Tibial nerve (tissue), 4 donors: ENCODE measurements at regions not wholly inside any gene's neighbourhood (a gene's known extent, or its start where the extent isn't known, plus 50 kb on each side); places are given as distances from the start of the nearest gene placed in this dataset.

Experiments used
- DNase-seq, 2 donors: peaks; one replicate each; pipeline ENCODE4 v3.0.0-alpha.2; 2019; ENCODE audit warnings: low spot score in 2 of 2
- H3K27ac ChIP-seq, 4 donors: fragments of 200-600 bp; sonication (generic) in 3 of 4; one replicate each; pipeline ENCODE4 v1.5.1; 2017 to 2019; ENCODE audit warnings: mild to moderate bottlenecking in 1 of 4
- H3K27me3 ChIP-seq, 2 donors: fragments of 200-600 bp; sonication (generic) in 1 of 2; one replicate each; pipeline versions ENCODE4 v1.5.1 to v1.6.0; 2017 to 2019
- H3K36me3 ChIP-seq, 3 donors: fragments of 200-600 bp; sonication (generic); one replicate each; pipeline ENCODE4 v1.5.1; 2018 to 2019
- H3K4me1 ChIP-seq, 4 donors: fragments of 200-600 bp; sonication (generic) in 3 of 4; one replicate each; pipeline ENCODE4 v1.5.1; 2017 to 2019
- H3K4me3 ChIP-seq, 4 donors: fragments of 200-600 bp; sonication (generic) in 3 of 4; one replicate each; pipeline ENCODE4 v1.5.1; 2017 to 2019; ENCODE audit warnings: mild to moderate bottlenecking in 1 of 4, moderate library complexity in 1 of 4
- H3K9me3 ChIP-seq, 4 donors: fragments of 200-600 bp; sonication (generic) in 3 of 4; one replicate each; pipeline ENCODE4 v1.5.1; 2017 to 2019
- CTCF ChIP-seq, 5 experiments: fragments of 200-600 bp in 3 of 5; fragments of 450-650 bp in 2 of 5; sonication (generic) in 3 of 5; IDR thresholded peaks; one replicate each; pipeline ENCODE4 v1.5.1; 2016 to 2019; ENCODE audit warnings: antibody characterized with exemption in 5 of 5, mild to moderate bottlenecking in 3 of 5, moderate library complexity in 2 of 5
- EP300 ChIP-seq, 2 donors: sonication (generic); formaldehyde crosslinking; IDR thresholded peaks; one replicate each; pipeline ENCODE4 v1.6.1; 2017; ENCODE audit warnings: antibody characterized with exemption in 2 of 2, mild to moderate bottlenecking in 1 of 2
- POLR2A ChIP-seq, 2 donors: fragments of 450-650 bp; IDR thresholded peaks; one replicate each; pipeline ENCODE4 v1.6.1; 2017; ENCODE audit warnings: antibody characterized with exemption in 2 of 2, mild to moderate bottlenecking in 2 of 2, moderate library complexity in 2 of 2
- WGBS, 2 donors: methylation state at CpG; one replicate each; pipeline ENCODE4 v1.1.5; 2018; 5-methylcytosine and 5-hydroxymethylcytosine counted together

GRCh38 chr20:23228912-23229311, 121.7 kb upstream of the NXT1 start:
- Histone ChIP-seq H3K27ac (no peak overlapping the region), H3K4me3 (no peak overlapping the region), H3K36me3 (no peaks in the 10 kb centered on the region), H3K4me1 (peaks cover 0 to 49% (median 15%) of the 10 kb centered on the region in 4 donors), H3K9me3 (peaks cover 0 to 6% (median 0%) of the 10 kb centered on the region in 4 donors), H3K27me3 (no peaks in the 10 kb centered on the region)
- peak in 1 of 2 donors; percentile 28 for DNase-seq
- 45 to 49% methylated on average over 3 of the region's 3 CpGs for WGBS, 2 donors
- no peak for TF ChIP-seq EP300 (IDR thresholded peaks at IDR 0.05)
- TF ChIP-seq CTCF (IDR thresholded peaks at IDR 0.05) = no peak
- TF ChIP-seq POLR2A (IDR thresholded peaks at IDR 0.05) = no peak

- Histone ChIP-seq H3K27me3 (no peaks in the 10 kb centered on the region), H3K4me3 (no peak overlapping the region), H3K9me3 (peaks cover 0 to 9% (median 0%) of the 10 kb centered on the region in 4 donors), H3K4me1 (peaks cover 0 to 49% (median 15%) of the 10 kb centered on the region in 4 donors), H3K27ac (no peak overlapping the region), H3K36me3 (no peaks in the 10 kb centered on the region)
- no peak for DNase-seq
- 82 to 92% methylated on average over 7 of the region's 7 CpGs for WGBS, 2 donors
- no peak for TF ChIP-seq POLR2A (IDR thresholded peaks at IDR 0.05)
- TF ChIP-seq EP300 (IDR thresholded peaks at IDR 0.05) = no peak
Measured at GRCh38 chr20:23227976-23228375, 122.6 kb upstream of the NXT1 start.

- H3K27me3 ChIP-seq = no peaks in the 10 kb centered on the region
- H3K4me1 ChIP-seq = peaks cover 0 to 49% (median 15%) of the 10 kb centered on the region in 4 donors
- TF ChIP-seq POLR2A (IDR thresholded peaks at IDR 0.05) = no peak
- TF ChIP-seq EP300 (IDR thresholded peaks at IDR 0.05) = no peak
- no peak for TF ChIP-seq CTCF (IDR thresholded peaks at IDR 0.05)
- H3K36me3 ChIP-seq = no peaks in the 10 kb centered on the region
- no peak for DNase-seq
- H3K9me3 ChIP-seq = peaks cover 0 to 8% (median 0%) of the 10 kb centered on the region in 4 donors
- H3K27ac ChIP-seq = no peak overlapping the region
- H3K4me3 ChIP-seq = no peak overlapping the region
- WGBS, 2 donors = 63 to 73% methylated on average over 4 of the region's 4 CpGs
Measured at GRCh38 chr20:23227274-23227673, 123.3 kb upstream of the NXT1 start.

- 57 to 61% methylated on average over 2 of the region's 2 CpGs for WGBS, 2 donors
- Histone ChIP-seq H3K4me3 (no peak overlapping the region), H3K36me3 (no peaks in the 10 kb centered on the region), H3K4me1 (peaks cover 0 to 49% (median 15%) of the 10 kb centered on the region in 4 donors), H3K9me3 (peaks cover 0 to 10% (median 0%) of the 10 kb centered on the region in 4 donors), H3K27me3 (no peaks in the 10 kb centered on the region), H3K27ac (no peak overlapping the region)
- TF ChIP-seq EP300 (IDR thresholded peaks at IDR 0.05) (no peak), POLR2A (IDR thresholded peaks at IDR 0.05) (no peak), CTCF (IDR thresholded peaks at IDR 0.05) (no peak)
- DNase-seq = no peak
Measured at GRCh38 chr20:23226612-23227265, 123.9 kb upstream of the NXT1 start.

GRCh38 chr20:23225407-23226060, 125.1 kb upstream of the NXT1 start:
- H3K4me1 ChIP-seq = peaks cover 0 to 49% (median 15%) of the 10 kb centered on the region in 4 donors
- H3K27ac ChIP-seq = peak overlapping the region in 2 of 4 donors; percentile 23 to 73
- H3K27me3 ChIP-seq = no peaks in the 10 kb centered on the region
- no peak overlapping the region for H3K4me3 ChIP-seq
- TF ChIP-seq EP300 (IDR thresholded peaks at IDR 0.05) (peak in 1 of 2 donors; percentile 96), CTCF (IDR thresholded peaks at IDR 0.05) (no peak), POLR2A (IDR thresholded peaks at IDR 0.05) (no peak)
- peaks cover 0 to 22% (median 2%) of the 10 kb centered on the region in 4 donors for H3K9me3 ChIP-seq
- H3K36me3 ChIP-seq = no peaks in the 10 kb centered on the region
- WGBS, 2 donors = 51 to 55% methylated on average over 6 of the region's 6 CpGs
- DNase-seq = peak; percentile 81 to 93
